ENCODE measurements at regions not wholly inside any gene's neighbourhood (a gene's known extent, or its start where the extent isn't known, plus 50 kb on each side); places are given as distances from the start of the nearest gene placed in this dataset.

DNA sequence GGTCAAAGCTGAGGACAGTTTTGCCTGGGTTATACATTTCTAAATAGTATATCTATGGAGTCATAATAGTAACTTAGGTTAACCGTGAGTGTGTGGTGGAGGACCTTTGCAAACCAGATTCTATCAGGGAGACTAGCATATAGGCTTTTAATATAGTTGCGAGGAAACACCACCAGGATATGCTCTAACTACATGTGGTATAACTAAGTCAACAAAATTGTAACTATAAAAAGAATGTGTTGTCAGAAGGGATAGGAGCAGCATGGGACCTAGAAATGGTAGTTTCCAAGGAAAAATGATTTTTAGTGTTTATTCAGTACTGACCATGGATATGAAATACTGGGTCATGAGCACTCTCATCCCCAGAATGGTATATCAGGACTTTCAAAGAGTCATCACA is 338.1 kb downstream of the TGFB2 start:
- 65% methylated on average over 2 of the region's 2 CpGs; no CpG with 5 or more reads in 1 of the 2 experiments for WGBS, 2 experiments (ENCODE audit: extremely low coverage in 1 of 2, insufficient coverage in 1 of 2, insufficient read length in 1 of 2, insufficient replicate concordance in 2 of 2, low coverage in 1 of 2, low lambda C conversion rate in 2 of 2, missing lambda C conversion rate in 1 of 2)
- H3K23me2 ChIP-seq (ENCODE audit: low read depth, low read length): no peaks in the 10 kb centered on the region
- TF ChIP-seq CHD2 (IDR thresholded peaks at IDR 0.05; ENCODE audit: low read length): no peak
- no peak for TF ChIP-seq KDM5A (IDR thresholded peaks at IDR 0.05; ENCODE audit: low read length)
- TF ChIP-seq TEAD4 (IDR thresholded peaks at IDR 0.05; ENCODE audit: low read depth, low read length): no peak
- no peak for TF ChIP-seq JUND (IDR thresholded peaks at IDR 0.05; ENCODE audit: low read length)
- TF ChIP-seq CEBPB (IDR thresholded peaks at IDR 0.05; ENCODE audit: low read depth, low read length): no peak
- TF ChIP-seq EP300 (IDR thresholded peaks at IDR 0.05; ENCODE audit: borderline replicate concordance in 1 of 2, low read depth in 2 of 2, low read length in 2 of 2): no peak
- TF ChIP-seq, protein P1, sequence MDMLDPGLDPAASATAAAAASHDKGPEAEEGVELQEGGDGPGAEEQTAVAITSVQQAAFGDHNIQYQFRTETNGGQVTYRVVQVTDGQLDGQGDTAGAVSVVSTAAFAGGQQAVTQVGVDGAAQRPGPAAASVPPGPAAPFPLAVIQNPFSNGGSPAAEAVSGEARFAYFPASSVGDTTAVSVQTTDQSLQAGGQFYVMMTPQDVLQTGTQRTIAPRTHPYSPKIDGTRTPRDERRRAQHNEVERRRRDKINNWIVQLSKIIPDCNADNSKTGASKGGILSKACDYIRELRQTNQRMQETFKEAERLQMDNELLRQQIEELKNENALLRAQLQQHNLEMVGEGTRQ (IDR thresholded peaks at IDR 0.05; ENCODE audit: low read length): no peak
- TF ChIP-seq SIX5 (IDR thresholded peaks at IDR 0.05; ENCODE audit: low read depth, low read length): no peak
- TF ChIP-seq SP2 (IDR thresholded peaks at IDR 0.05; ENCODE audit: low read length): no peak
- no peak for TF ChIP-seq SP1 (IDR thresholded peaks at IDR 0.05; ENCODE audit: low read depth, low read length)
- no peak for TF ChIP-seq ASH2L (IDR thresholded peaks at IDR 0.05; ENCODE audit: low read length)
- no peak for TF ChIP-seq BACH1 (IDR thresholded peaks at IDR 0.05; ENCODE audit: low read length)
- no peak for TF ChIP-seq TBP (IDR thresholded peaks at IDR 0.05; ENCODE audit: low read depth, low read length)
- no peak for TF ChIP-seq TAF7 (optimal IDR thresholded peaks at IDR 0.05; ENCODE audit: borderline replicate concordance, low read depth, low read length)
- no peak for TF ChIP-seq TCF12 (IDR thresholded peaks at IDR 0.05; ENCODE audit: low read depth, low read length)
- no peak for TF ChIP-seq MAFK (IDR thresholded peaks at IDR 0.05; ENCODE audit: low read depth, low read length)

More for the DNA sequence above, 338.1 kb downstream of the TGFB2 start:
- DNase-seq (ENCODE audit: low read depth in 1 of 2, low spot score in 2 of 2) (no peak), FAIRE-seq (no peak)
- no peaks in the 10 kb centered on the region for H3K27me3 ChIP-seq (replicated peaks in 1 of 4; ENCODE audit: control insufficient read depth in 3 of 4, extremely low read depth in 1 of 4, insufficient read depth in 3 of 4, low read length in 3 of 4)
- H3K23ac ChIP-seq (ENCODE audit: insufficient read length): no peak overlapping the region
- H3K79me2 ChIP-seq (ENCODE audit: control insufficient read depth in 1 of 2, insufficient read depth in 2 of 2, low read length in 2 of 2): no peaks in the 10 kb centered on the region
- no peak overlapping the region for H2BK5ac ChIP-seq (ENCODE audit: low read depth, low read length)
- no peak overlapping the region for H3K14ac ChIP-seq (ENCODE audit: insufficient read length)
- ChIA-PET CTCF (ENCODE audit: partially characterized antibody) (interaction anchor here (0.8 kb wide), 1 partner anchor 13 kb away, joined by 3 read pairs; no protein-coding TSS in a partner anchor), POLR2A (ENCODE audit: partially characterized antibody) (no interaction called here)
- H3K36me3 ChIP-seq (ENCODE audit: control insufficient read depth in 2 of 4, insufficient read depth in 4 of 4, low read length in 3 of 4): no peaks in the 10 kb centered on the region
- H4K20me1 ChIP-seq (replicated peaks in 1 of 2; ENCODE audit: control insufficient read depth in 1 of 2, insufficient read depth in 2 of 2, low read length in 2 of 2): no peaks in the 10 kb centered on the region
- H3K27ac ChIP-seq (ENCODE audit: low read depth, low read length): no peak overlapping the region
- no peaks in the 10 kb centered on the region for H3K9me3 ChIP-seq (ENCODE audit: insufficient read depth in 2 of 2, low read depth in 1 of 2, low read length in 1 of 2)
- H3K4me1 ChIP-seq (replicated peaks in 1 of 4; ENCODE audit: control insufficient read depth in 3 of 4, insufficient read depth in 4 of 4, low read length in 3 of 4): no peaks in the 10 kb centered on the region
- H2BK20ac ChIP-seq (ENCODE audit: low read length): no peak overlapping the region
- no peak overlapping the region for H3K4me3 ChIP-seq (ENCODE audit: extremely low read depth in 1 of 4, insufficient read depth in 2 of 4, low read depth in 3 of 4, low read length in 4 of 4)
- no peak overlapping the region for H2AFZ ChIP-seq (ENCODE audit: low read length)
- no peak overlapping the region for H4K5ac ChIP-seq (ENCODE audit: insufficient read length, low read depth, low read length)
- no peak overlapping the region for H2AK5ac ChIP-seq (ENCODE audit: low read depth, low read length)
- no peak overlapping the region for H3K4me2 ChIP-seq (ENCODE audit: insufficient read depth in 1 of 2, low read depth in 2 of 2, low read length in 2 of 2)
- H2BK15ac ChIP-seq (ENCODE audit: low read length): no peak overlapping the region
- H3K56ac ChIP-seq (replicated peaks; ENCODE audit: insufficient read length, low read depth, low read length): no peak overlapping the region
- no peak overlapping the region for H3K4ac ChIP-seq (replicated peaks; ENCODE audit: insufficient read length, low read depth, low read length)
- H3K18ac ChIP-seq (ENCODE audit: extremely low read depth, low read length): no peak overlapping the region
- H2BK120ac ChIP-seq (replicated peaks; ENCODE audit: low read depth, low read length): no peak overlapping the region
- no peak overlapping the region for H4K8ac ChIP-seq (ENCODE audit: extremely low read depth, insufficient read depth, low read length)
- H3K79me1 ChIP-seq (ENCODE audit: low read depth, low read length): no peaks in the 10 kb centered on the region
- H2BK12ac ChIP-seq (ENCODE audit: low read depth, low read length): no peak overlapping the region
- H3K9ac ChIP-seq (replicated peaks in 1 of 4; ENCODE audit: extremely low read depth in 1 of 4, low read depth in 3 of 4, low read length in 3 of 4): no peak overlapping the region
- no peak overlapping the region for H4K91ac ChIP-seq (replicated peaks; ENCODE audit: insufficient read length, low read length)
